SK-N-SH (cell line): ENCODE measurements at regions not wholly inside any gene's neighbourhood (a gene's known extent, or its start where the extent isn't known, plus 50 kb on each side); places are given as distances from the start of the nearest gene placed in this dataset.

Experiments
- CTCF ChIA-PET: fragments of 300-600, 350-600 bp; formaldehyde crosslinking; extraction: SDS; loops from one replicate; lab custom pipeline; 2021; lab: Yijun Ruan, JAX
- POLR2A ChIA-PET: fragments of 350-600 bp; sonication (Branson Sonifier 250); formaldehyde crosslinking; extraction: SDS; loops from one replicate; lab custom pipeline; 2020; ENCODE audit warnings: antibody characterized with exemption, inconsistent platforms; lab: Yijun Ruan, JAX
- DNase-seq: peaks from one replicate; pipeline ENCODE4 v3.0.0; 2012
- H2AFZ ChIP-seq: fragments of 200-600 bp; sonication (generic); 2 replicates; pipeline ENCODE4 v1.8.1; 2016; ENCODE audit warnings: antibody characterized with exemption, mild to moderate bottlenecking, low read depth
- H3F3A ChIP-seq: fragments of 200-600 bp; sonication (generic); replicated peaks from 2 replicates; pipeline ENCODE3; 2016; ENCODE audit warnings: antibody characterized with exemption, mild to moderate bottlenecking; ENCODE audit not compliant: insufficient read depth
- H3K27ac ChIP-seq, 2 experiments: fragments of 200-500 bp in 1 of 2; fragments of 200-600 bp in 1 of 2; sonication (Bioruptor generic) in 1 of 2; sonication (generic), shearing (Covaris generic) in 1 of 2; 2 replicates each; pipeline versions ENCODE4 v1.5.1 to v1.6.1; 2014 to 2016; ENCODE audit warnings: low read depth in 2 of 2, inconsistent platforms in 1 of 2, low read length in 1 of 2, mild to moderate bottlenecking in 1 of 2, mixed read lengths in 1 of 2
- H3K27me3 ChIP-seq: fragments of 200-600 bp; sonication (generic), shearing (Covaris generic); 2 replicates; pipeline ENCODE4 v1.6.1; 2016; ENCODE audit warnings: mixed run types; ENCODE audit not compliant: insufficient read depth
- H3K36me3 ChIP-seq, 2 experiments: fragments of 200-500 bp in 1 of 2; fragments of 200-600 bp in 1 of 2; sonication (Bioruptor generic) in 1 of 2; sonication (generic) in 1 of 2; replicated peaks in 1 of 2; 2 replicates each; pipeline versions ENCODE3 to v1.5.1; 2014 to 2016; ENCODE audit warnings: low read length in 1 of 2, mild to moderate bottlenecking in 1 of 2; ENCODE audit not compliant: insufficient read depth in 2 of 2, control insufficient read depth in 1 of 2
- H3K4me1 ChIP-seq, 2 experiments: fragments of 200-500 bp in 1 of 2; fragments of 200-600 bp in 1 of 2; sonication (Bioruptor generic) in 1 of 2; sonication (generic), shearing (Covaris generic) in 1 of 2; 2 replicates each; pipeline versions ENCODE4 v1.5.1 to v1.6.1; 2014 to 2016; ENCODE audit warnings: low read depth in 1 of 2, low read length in 1 of 2, mixed run types in 1 of 2; ENCODE audit not compliant: insufficient read depth in 2 of 2, control insufficient read depth in 1 of 2
- H3K4me2 ChIP-seq: fragments of 200-600 bp; sonication (generic), shearing (Covaris generic); 2 replicates; pipeline ENCODE4 v1.6.1; 2017; ENCODE audit warnings: mixed run types
- H3K4me3 ChIP-seq, 2 experiments: fragments of 200-500 bp in 1 of 2; fragments of 200-600 bp in 1 of 2; sonication (Bioruptor generic) in 1 of 2; sonication (generic), shearing (Covaris generic) in 1 of 2; 2 replicates each; pipeline versions ENCODE4 v1.5.1 to v1.8.1; 2014 to 2016; ENCODE audit warnings: low read depth in 2 of 2, inconsistent platforms in 1 of 2, low read length in 1 of 2, mild to moderate bottlenecking in 1 of 2, mixed read lengths in 1 of 2, moderate library complexity in 1 of 2
- H3K79me2 ChIP-seq: fragments of 200-600 bp; sonication (generic); 2 replicates; pipeline ENCODE4 v1.8.1; 2017; ENCODE audit warnings: mild to moderate bottlenecking; ENCODE audit not compliant: insufficient read depth
- H3K9ac ChIP-seq: fragments of 200-600 bp; sonication (generic); 2 replicates; pipeline ENCODE4 v1.6.1; 2017; ENCODE audit warnings: mixed run types
- H3K9me2 ChIP-seq: fragments of 200-600 bp; sonication (generic); 2 replicates; pipeline ENCODE4 v1.6.1; 2017; ENCODE audit warnings: mixed run types
- H3K9me3 ChIP-seq: fragments of 200-600 bp; sonication (generic); 2 replicates; pipeline ENCODE4 v1.6.1; 2017; ENCODE audit warnings: mixed run types, mild to moderate bottlenecking, moderate library complexity
- H4K20me1 ChIP-seq: fragments of 200-600 bp; sonication (generic); 2 replicates; pipeline ENCODE4 v1.6.1; 2017; ENCODE audit warnings: mild to moderate bottlenecking, mixed run types; ENCODE audit not compliant: insufficient read depth
- CTCF ChIP-seq: fragments of 200-600 bp; sonication (generic); IDR thresholded peaks from 2 replicates; pipeline ENCODE4 v1.6.1; 2017; ENCODE audit warnings: antibody characterized with exemption, mild to moderate bottlenecking, moderate library complexity
- EP300 ChIP-seq, 2 experiments: IDR thresholded peaks; 2 replicates each; pipeline versions ENCODE4 v1.4.0 to v1.6.1; 2012; ENCODE audit warnings: borderline replicate concordance in 1 of 2, low read depth in 1 of 2, low read length in 1 of 2
- EZH2phosphoT487 ChIP-seq: fragments of 200-600 bp; sonication (generic); IDR thresholded peaks from 2 replicates; pipeline ENCODE4 v1.6.1; 2017; ENCODE audit warnings: low read depth, mixed run types, mild to moderate bottlenecking, antibody characterized with exemption, moderate library complexity, borderline replicate concordance
- IRF3 ChIP-seq: fragments of 150-350 bp; IDR thresholded peaks from 2 replicates; pipeline ENCODE4 v1.6.1; 2016; ENCODE audit warnings: mild to moderate bottlenecking, low read depth, low read length
- JUND ChIP-seq: IDR thresholded peaks from 2 replicates; pipeline ENCODE4 v1.4.0; 2012
- PBX3 ChIP-seq: IDR thresholded peaks from 2 replicates; pipeline ENCODE4; 2012
- RAD21 ChIP-seq: IDR thresholded peaks from 2 replicates; pipeline ENCODE4 v1.6.1; 2012; ENCODE audit warnings: mild to moderate bottlenecking, low read length
- RCOR1 ChIP-seq: fragments of 150-350 bp; IDR thresholded peaks from 2 replicates; pipeline ENCODE4 v1.6.1; 2017; ENCODE audit warnings: antibody characterized with exemption, low read length
- USF1 ChIP-seq: IDR thresholded peaks from 2 replicates; pipeline ENCODE4 v1.4.0; 2012; ENCODE audit warnings: low read depth, borderline replicate concordance
- YY1 ChIP-seq: IDR thresholded peaks from 2 replicates; pipeline ENCODE4 v1.4.0; 2012; ENCODE audit warnings: low read depth, mild to moderate bottlenecking
- WGBS: methylation state at CpG from one replicate; pipeline ENCODE4 v1.1.6; 2017; ENCODE audit warnings: low lambda C conversion rate; 5-methylcytosine and 5-hydroxymethylcytosine counted together

- ChIA-PET POLR2A (no interaction called here), CTCF (no interaction called here)
- 0% methylated on average over 1 of the region's 27 CpGs for WGBS
Measured at GRCh38 chrX:121853762-121854613, 806.6 kb downstream of the GLUD2 start.

More at GRCh38 chrX:121853762-121854613, 806.6 kb downstream of the GLUD2 start:
- Histone ChIP-seq H3K9me2 (no peaks in the 10 kb centered on the region), H4K20me1 (no peaks in the 10 kb centered on the region), H3K9ac (no peak overlapping the region), H3K27ac (no peak overlapping the region), H3K36me3 (no peaks in the 10 kb centered on the region), H3K4me1 (no peaks in the 10 kb centered on the region), H2AFZ (no peak overlapping the region), H3K79me2 (no peaks in the 10 kb centered on the region), H3K4me3 (no peak overlapping the region), H3K9me3 (no peaks in the 10 kb centered on the region), H3K4me2 (no peak overlapping the region), H3K27me3 (no peaks in the 10 kb centered on the region), H3F3A (no peaks in the 10 kb centered on the region)
- no peak for DNase-seq
- TF ChIP-seq RCOR1 (no peak), JUND (no peak), EP300 (IDR thresholded peaks at IDR 0.05; ENCODE audit: borderline replicate concordance in 1 of 2, low read depth in 1 of 2, low read length in 1 of 2) (no peak), IRF3 (no peak), EZH2phosphoT487 (no peak), CTCF (no peak), USF1 (no peak), RAD21 (no peak), PBX3 (no peak), YY1 (no peak)
